ENCODE measurements at regions not wholly inside any gene's neighbourhood (a gene's known extent, or its start where the extent isn't known, plus 50 kb on each side); places are given as distances from the start of the nearest gene placed in this dataset.

DNA sequence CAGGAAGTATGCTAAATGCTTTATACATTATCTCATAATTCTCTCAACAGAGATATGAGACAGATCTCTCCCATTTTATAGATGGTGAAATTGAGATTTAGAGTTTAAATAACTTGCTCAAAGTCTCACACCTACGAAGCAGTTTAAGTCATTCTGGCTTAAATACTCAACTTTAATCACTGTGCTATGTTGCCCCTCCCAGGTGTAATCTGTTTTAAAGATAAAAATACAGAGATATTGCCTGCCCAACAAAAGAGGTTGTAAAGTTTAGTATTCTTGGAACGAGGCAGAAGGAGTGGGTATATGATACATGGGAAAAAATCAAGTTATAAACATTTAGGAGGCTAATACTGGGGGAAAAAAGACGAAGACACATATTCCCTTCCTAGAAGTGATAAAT, 156.8 kb upstream of the LRIG3 start:
- no peak for TF ChIP-seq EZH2 (IDR thresholded peaks at IDR 0.05; ENCODE audit: borderline replicate concordance, low read length)
- TF ChIP-seq, protein P1, sequence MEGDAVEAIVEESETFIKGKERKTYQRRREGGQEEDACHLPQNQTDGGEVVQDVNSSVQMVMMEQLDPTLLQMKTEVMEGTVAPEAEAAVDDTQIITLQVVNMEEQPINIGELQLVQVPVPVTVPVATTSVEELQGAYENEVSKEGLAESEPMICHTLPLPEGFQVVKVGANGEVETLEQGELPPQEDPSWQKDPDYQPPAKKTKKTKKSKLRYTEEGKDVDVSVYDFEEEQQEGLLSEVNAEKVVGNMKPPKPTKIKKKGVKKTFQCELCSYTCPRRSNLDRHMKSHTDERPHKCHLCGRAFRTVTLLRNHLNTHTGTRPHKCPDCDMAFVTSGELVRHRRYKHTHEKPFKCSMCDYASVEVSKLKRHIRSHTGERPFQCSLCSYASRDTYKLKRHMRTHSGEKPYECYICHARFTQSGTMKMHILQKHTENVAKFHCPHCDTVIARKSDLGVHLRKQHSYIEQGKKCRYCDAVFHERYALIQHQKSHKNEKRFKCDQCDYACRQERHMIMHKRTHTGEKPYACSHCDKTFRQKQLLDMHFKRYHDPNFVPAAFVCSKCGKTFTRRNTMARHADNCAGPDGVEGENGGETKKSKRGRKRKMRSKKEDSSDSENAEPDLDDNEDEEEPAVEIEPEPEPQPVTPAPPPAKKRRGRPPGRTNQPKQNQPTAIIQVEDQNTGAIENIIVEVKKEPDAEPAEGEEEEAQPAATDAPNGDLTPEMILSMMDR (IDR thresholded peaks at IDR 0.05; ENCODE audit: low read length), result no peak
- Histone ChIP-seq H3K9me2 (ENCODE audit: low read depth, low read length) (no peaks in the 10 kb centered on the region), H2AFZ (ENCODE audit: low read length) (no peak overlapping the region), H4K20me1 (ENCODE audit: insufficient read depth, low read length) (no peaks in the 10 kb centered on the region), H3F3A (ENCODE audit: insufficient read depth, low read length) (no peaks in the 10 kb centered on the region), H3K27ac (ENCODE audit: low read depth, low read length, poor library complexity, severe bottlenecking) (no peak overlapping the region), H3K4me1 (ENCODE audit: insufficient read depth, low read length, severe bottlenecking) (no peaks in the 10 kb centered on the region), H3K9ac (ENCODE audit: low read length) (no peak overlapping the region), H3K79me2 (ENCODE audit: insufficient read depth, low read length) (no peaks in the 10 kb centered on the region), H3K4me2 (ENCODE audit: low read length) (no peak overlapping the region), H3K9me3 (ENCODE audit: low read length) (no peaks in the 10 kb centered on the region), H3K4me3 (ENCODE audit: low read depth, low read length, poor library complexity, severe bottlenecking) (no peak overlapping the region), H3K36me3 (ENCODE audit: insufficient read depth, low read length) (no peaks in the 10 kb centered on the region), H3K27me3 (ENCODE audit: insufficient read depth, low read length) (no peaks in the 10 kb centered on the region)

DNA sequence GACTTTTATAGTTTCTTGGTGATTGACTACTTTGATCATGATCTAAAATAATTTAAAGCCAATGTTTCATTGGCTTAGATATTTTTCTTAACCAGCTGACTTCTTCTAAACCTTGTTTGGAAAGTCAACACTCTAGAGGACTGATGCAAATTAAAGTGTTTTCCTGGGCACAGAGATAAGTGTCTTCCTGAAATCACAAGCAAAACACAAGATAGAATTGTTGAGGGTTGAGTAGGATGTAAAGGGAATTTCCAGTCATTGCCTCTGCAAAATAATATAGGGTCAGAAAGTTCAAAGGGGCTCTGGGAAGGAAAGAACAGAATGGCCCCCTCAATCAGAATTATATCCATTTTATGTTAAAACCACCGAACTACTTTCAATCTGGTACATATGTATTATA, 156.3 kb upstream of the LRIG3 start:
- H2AFZ ChIP-seq (ENCODE audit: low read length), result no peak overlapping the region
- no peaks in the 10 kb centered on the region for H3K36me3 ChIP-seq (ENCODE audit: insufficient read depth, low read length)
- no peak overlapping the region for H3K4me2 ChIP-seq (ENCODE audit: low read length)
- no peaks in the 10 kb centered on the region for H3K9me3 ChIP-seq (ENCODE audit: low read length)
- H3K4me1 ChIP-seq (ENCODE audit: insufficient read depth, low read length, severe bottlenecking), result no peaks in the 10 kb centered on the region
- H3K27ac ChIP-seq (ENCODE audit: low read depth, low read length, poor library complexity, severe bottlenecking), result no peak overlapping the region
- no peaks in the 10 kb centered on the region for H3F3A ChIP-seq (ENCODE audit: insufficient read depth, low read length)
- H3K9me2 ChIP-seq (ENCODE audit: low read depth, low read length), result no peaks in the 10 kb centered on the region
- H3K79me2 ChIP-seq (ENCODE audit: insufficient read depth, low read length), result no peaks in the 10 kb centered on the region
- no peaks in the 10 kb centered on the region for H4K20me1 ChIP-seq (ENCODE audit: insufficient read depth, low read length)
- no peak overlapping the region for H3K9ac ChIP-seq (ENCODE audit: low read length)
- no peak for TF ChIP-seq EZH2 (IDR thresholded peaks at IDR 0.05; ENCODE audit: borderline replicate concordance, low read length)
- TF ChIP-seq, protein P1 (IDR thresholded peaks at IDR 0.05; ENCODE audit: low read length), result no peak
- no peaks in the 10 kb centered on the region for H3K27me3 ChIP-seq (ENCODE audit: insufficient read depth, low read length)
- no peak overlapping the region for H3K4me3 ChIP-seq (ENCODE audit: low read depth, low read length, poor library complexity, severe bottlenecking)

DNA sequence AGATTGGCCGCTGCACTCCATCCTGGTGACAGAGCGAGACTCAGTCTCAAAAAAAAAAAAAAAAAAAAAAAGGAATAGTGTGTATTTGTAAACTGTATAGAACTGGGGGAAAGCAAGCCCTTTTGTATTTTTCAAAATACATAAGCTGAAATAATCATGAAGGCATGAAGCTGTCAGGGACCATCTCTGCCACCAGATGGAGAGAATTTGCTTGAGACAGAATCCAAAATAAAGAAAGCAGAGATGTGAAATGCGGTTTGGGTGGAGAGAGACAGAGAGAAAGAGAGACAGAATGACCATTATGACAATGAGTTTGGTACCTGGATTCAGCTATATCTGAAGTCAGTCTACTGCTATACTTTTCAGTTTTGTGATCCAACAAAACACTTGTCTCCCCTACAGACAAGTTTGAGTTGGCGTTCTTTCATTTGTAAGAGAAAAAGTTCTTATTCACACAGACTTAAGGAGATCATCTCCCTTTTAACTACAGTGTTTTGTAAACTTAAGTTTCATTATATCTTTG, 155.7 kb upstream of the LRIG3 start:
- Histone ChIP-seq H3K9ac (ENCODE audit: low read length) (no peak overlapping the region), H3K79me2 (ENCODE audit: insufficient read depth, low read length) (no peaks in the 10 kb centered on the region), H3K4me2 (ENCODE audit: low read length) (no peak overlapping the region), H3K9me2 (ENCODE audit: low read depth, low read length) (no peaks in the 10 kb centered on the region), H2AFZ (ENCODE audit: low read length) (no peak overlapping the region), H3K36me3 (ENCODE audit: insufficient read depth, low read length) (no peaks in the 10 kb centered on the region), H3K27me3 (ENCODE audit: insufficient read depth, low read length) (no peaks in the 10 kb centered on the region), H4K20me1 (ENCODE audit: insufficient read depth, low read length) (no peaks in the 10 kb centered on the region), H3K4me1 (ENCODE audit: insufficient read depth, low read length, severe bottlenecking) (no peaks in the 10 kb centered on the region), H3F3A (ENCODE audit: insufficient read depth, low read length) (no peaks in the 10 kb centered on the region), H3K27ac (ENCODE audit: low read depth, low read length, poor library complexity, severe bottlenecking) (no peak overlapping the region), H3K9me3 (ENCODE audit: low read length) (no peaks in the 10 kb centered on the region), H3K4me3 (ENCODE audit: low read depth, low read length, poor library complexity, severe bottlenecking) (no peak overlapping the region)
- TF ChIP-seq, protein P1 (IDR thresholded peaks at IDR 0.05; ENCODE audit: low read length), result no peak
- TF ChIP-seq EZH2 (IDR thresholded peaks at IDR 0.05; ENCODE audit: borderline replicate concordance, low read length), result no peak

Measured in OCI-LY1 (cell line).